B cell (primary cell): ENCODE measurements at regions not wholly inside any gene's neighbourhood (a gene's known extent, or its start where the extent isn't known, plus 50 kb on each side); places are given as distances from the start of the nearest gene placed in this dataset.

Experiments
- EZH2 ChIP-seq: IDR thresholded peaks from 2 replicates; pipeline ENCODE4 v1.6.1; 2012; ENCODE audit warnings: borderline replicate concordance, low read depth, mild to moderate bottlenecking, moderate library complexity, low read length; ENCODE audit not compliant: insufficient read depth, poor library complexity, severe bottlenecking
- TF ChIP-seq, protein P1 (sequence below): fragments of 200-600 bp; IDR thresholded peaks from one replicate; pipeline ENCODE4 v1.8.0; 2022; ENCODE audit warnings: antibody characterized with exemption, mild to moderate bottlenecking

- TF ChIP-seq, protein P1, sequence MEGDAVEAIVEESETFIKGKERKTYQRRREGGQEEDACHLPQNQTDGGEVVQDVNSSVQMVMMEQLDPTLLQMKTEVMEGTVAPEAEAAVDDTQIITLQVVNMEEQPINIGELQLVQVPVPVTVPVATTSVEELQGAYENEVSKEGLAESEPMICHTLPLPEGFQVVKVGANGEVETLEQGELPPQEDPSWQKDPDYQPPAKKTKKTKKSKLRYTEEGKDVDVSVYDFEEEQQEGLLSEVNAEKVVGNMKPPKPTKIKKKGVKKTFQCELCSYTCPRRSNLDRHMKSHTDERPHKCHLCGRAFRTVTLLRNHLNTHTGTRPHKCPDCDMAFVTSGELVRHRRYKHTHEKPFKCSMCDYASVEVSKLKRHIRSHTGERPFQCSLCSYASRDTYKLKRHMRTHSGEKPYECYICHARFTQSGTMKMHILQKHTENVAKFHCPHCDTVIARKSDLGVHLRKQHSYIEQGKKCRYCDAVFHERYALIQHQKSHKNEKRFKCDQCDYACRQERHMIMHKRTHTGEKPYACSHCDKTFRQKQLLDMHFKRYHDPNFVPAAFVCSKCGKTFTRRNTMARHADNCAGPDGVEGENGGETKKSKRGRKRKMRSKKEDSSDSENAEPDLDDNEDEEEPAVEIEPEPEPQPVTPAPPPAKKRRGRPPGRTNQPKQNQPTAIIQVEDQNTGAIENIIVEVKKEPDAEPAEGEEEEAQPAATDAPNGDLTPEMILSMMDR: no peak
- TF ChIP-seq EZH2: no peak
Measured at GRCh38 chr4:15325987-15326386, 101.8 kb upstream of the C1QTNF7 start.
